ENCODE measurements at regions not wholly inside any gene's neighbourhood (a gene's known extent, or its start where the extent isn't known, plus 50 kb on each side); places are given as distances from the start of the nearest gene placed in this dataset.
"Not testable (repeated sequence)": the region's sequence is repeated elsewhere in the genome, so short reads cannot be mapped to it uniquely, and the experiment has no call there.

GRCh38 chr10:131810805-131811629, 89.8 kb upstream of the PPP2R2D start:
- DNase-seq (ENCODE audit: low read depth in 3 of 3, low spot score in 1 of 3): no peak

DNA sequence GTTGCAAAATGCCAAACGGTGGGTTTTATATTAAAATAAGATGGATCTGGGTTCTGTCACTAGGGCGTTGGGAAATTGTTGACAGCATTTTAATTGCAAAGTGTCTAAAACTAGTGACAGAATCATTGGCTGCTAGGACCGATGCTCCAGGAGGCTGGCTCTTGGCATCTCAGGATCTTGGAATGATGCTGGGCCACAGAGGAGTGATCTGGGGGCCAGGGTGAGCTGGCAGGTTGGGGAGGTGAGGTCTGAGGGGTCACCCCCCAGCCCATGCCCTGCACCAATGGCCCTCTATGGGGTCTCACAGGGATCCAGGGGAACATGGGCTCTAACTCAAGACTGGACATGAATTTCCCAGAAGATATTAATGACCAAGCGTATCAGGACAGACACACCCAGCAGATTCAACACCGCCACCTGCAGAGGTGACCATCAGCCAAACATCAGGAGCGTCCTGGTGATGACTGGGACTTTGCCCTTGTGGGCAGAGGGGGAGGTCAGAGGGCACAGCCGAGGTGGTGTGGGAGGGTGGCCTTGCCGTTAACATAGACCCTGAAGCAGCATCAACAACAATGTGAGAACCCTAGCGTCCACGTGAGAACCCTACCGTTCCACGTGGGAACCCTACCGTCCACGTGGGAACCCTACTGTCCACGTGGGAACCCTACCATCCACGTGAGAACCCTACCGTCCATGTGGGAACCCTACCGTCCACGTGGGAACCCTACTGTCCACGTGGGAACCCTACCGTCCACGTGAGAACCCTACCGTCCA, 89.0 kb upstream of the PPP2R2D start:
- no peak for DNase-seq (ENCODE audit: low read depth in 3 of 3, low spot score in 1 of 3)

GRCh38 chr10:131812736-131813604, 87.8 kb upstream of the PPP2R2D start:
- no peak for DNase-seq (ENCODE audit: low read depth in 3 of 3, low spot score in 1 of 3)

DNA sequence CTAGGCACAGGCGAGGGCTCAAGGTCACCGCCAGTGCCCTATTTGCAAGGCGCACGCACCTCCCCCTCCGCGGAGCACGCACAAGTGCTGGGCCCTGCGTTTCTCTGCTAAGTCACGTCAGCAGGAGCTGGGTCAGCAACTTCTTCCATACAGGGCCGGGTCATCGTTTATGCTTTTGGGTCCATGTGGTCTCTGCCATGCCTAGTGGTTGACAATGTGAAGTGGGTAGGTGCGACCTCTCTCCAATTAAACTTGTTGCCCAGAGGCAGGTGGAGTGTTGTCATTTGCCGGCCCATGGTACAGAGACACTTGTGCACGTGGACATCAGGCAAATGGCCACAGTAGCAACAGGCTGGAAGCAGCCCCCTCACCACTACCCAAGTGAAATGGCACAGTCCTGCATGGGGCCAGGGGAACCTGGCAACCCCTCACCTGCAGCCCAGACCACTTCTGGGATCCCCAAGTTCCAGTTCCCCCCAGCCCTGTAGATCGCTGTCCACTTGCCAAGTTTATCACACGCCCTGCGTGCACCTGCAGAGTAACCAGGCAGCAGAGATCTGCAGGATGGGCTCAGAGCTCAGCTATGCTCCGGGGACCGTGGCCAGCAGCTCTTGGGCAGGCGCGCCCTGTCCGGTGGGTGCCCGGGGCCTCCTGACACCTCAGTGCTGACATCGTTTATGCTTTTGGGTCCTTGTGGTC, 86.1 kb upstream of the PPP2R2D start:
- DNase-seq (ENCODE audit: low read depth in 3 of 3, low spot score in 1 of 3): no peak

DNA sequence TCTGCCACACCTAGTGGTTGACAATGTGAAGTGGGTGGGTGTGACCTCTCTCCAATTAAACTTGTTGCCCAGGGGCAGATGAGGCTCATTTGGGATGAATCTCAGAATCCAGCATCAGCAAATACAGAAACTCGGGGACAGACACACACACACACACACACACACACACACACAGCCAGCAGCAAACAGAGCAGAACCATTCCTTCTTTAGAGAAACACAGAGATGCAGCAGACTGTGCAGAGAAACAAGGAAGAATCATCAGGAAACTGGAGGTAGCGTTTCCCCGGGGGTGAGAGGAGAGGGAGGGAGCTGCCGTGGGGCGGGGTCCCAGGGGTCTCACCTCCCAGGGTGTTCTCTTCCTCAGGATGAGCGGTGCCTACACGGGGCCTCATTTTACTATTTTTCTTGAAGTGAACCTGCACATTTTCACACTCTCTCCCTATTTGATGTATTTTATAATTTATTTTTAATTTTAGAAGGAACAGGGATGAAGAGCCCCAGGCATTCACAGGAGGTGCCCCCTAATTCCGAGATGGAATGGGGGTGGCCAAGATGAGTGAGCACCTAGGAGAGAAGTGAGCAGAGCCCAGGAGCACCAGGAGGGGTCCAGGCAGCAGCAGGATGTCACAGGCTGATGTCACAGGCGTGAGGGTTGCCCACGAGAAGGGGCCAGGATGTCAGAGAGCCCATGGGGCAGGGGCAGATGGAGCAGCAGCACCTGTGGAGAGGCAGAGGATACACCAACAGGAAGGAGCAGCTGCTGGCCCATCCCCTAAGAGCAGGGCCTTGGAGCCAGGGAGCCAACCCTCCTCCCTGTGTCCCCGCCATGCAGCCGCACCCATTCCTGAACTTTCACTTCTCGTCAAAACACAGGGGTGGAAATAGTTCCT, 85.3 kb upstream of the PPP2R2D start:
- DNase-seq (ENCODE audit: low read depth in 3 of 3, low spot score in 1 of 3): no peak

DNA sequence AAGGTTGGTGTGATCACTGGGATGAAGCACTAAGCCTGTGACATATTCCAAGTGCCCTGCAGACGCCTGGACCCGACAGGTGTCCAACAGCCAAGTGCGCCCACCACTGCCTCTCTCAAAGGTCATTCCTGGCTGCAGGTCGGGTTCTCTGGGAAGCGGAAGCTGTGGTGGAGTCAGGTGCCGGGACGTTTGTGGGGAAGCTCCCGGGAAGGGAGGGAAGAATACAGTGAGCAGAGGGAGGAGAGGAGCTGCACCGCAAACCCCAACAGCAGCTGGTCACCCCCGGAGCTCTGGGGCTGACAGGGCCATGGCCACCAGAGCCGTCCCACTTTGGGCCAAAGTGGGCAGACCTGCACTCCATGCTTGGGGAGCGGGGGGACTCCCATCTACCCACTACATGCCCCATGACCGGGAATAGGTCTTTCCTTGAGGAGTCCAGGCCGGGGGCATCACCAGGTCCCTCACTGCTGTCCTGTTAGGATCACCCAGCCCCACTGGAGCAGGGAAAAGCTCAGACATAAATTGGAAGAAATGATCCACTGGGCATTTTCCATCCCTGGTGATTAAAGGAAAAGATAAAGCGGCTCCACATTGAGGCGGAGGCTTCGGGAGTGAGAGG, 84.5 kb upstream of the PPP2R2D start:
- no peak for DNase-seq (ENCODE audit: low read depth in 3 of 3, low spot score in 1 of 3)

GRCh38 chr10:131816941-131817700, 83.7 kb upstream of the PPP2R2D start:
- no peak for DNase-seq (ENCODE audit: low read depth in 3 of 3, low spot score in 1 of 3)

GRCh38 chr10:131817866-131818509, 82.8 kb upstream of the PPP2R2D start:
- DNase-seq (ENCODE audit: low read depth in 3 of 3, low spot score in 1 of 3): no peak

GRCh38 chr10:131818510-131819234, 82.1 kb upstream of the PPP2R2D start:
- no peak for DNase-seq (ENCODE audit: low read depth in 3 of 3, low spot score in 1 of 3)

DNA sequence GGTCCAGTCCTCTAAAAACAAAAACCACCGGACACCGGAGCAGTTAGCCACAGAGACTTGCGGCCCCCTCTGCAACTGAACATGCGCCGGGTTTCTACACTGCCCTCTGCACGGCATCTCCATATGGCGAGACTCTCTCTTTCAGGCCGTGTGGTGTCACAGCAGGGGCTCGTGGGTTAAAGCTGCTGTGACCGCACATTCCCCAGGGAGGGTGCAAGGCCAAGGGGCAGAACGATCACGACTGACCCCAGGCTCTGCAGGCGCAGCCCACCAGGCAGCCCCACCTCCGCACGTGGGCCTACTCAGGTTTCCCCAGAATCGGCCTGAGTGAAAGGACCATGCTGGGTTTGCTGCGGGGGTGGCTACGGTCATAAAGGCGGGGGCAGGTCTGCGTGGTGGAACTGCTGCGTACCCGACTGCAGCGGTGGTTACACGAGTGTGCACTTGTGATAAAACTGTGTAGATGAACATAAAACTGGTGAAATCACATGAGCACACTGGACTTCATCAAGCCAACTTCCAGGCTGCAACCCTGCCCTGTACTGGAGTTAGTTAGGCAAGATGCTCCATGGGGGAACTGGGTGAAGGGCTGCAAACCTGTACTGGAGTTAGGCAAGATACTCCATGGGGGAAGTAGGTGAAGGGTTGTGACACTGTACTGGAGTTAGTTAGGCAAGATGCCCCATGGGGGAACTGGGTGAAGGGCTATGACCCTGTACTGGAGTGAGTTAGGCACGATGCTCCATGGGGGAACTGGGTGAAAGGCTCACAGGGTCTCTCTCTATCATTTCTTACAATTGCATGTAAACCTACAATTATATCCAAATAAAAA, 81.4 kb upstream of the PPP2R2D start:
- DNase-seq (ENCODE audit: low read depth in 3 of 3, low spot score in 1 of 3): no peak

DNA sequence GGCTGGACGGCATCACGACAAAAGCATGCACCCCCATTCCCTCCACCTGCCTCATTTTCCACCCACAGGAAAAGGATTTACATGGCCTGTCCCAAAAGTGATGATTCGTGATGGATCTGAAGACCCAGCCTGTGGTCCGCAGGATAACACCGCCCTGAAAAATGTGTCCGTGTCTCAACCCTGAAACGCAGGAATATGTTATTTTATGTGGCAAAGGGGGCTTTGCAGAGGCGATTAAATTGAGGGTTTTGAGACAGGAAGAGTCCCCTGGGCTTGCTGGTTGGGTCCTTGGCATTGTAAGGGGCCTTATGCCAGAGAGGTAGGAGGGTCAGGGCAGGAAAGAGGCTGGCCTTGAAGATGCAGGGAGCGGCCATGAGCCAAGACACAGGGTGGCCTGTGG, 80.2 kb upstream of the PPP2R2D start:
- DNase-seq (ENCODE audit: low read depth in 3 of 3, low spot score in 1 of 3): no peak

DNA sequence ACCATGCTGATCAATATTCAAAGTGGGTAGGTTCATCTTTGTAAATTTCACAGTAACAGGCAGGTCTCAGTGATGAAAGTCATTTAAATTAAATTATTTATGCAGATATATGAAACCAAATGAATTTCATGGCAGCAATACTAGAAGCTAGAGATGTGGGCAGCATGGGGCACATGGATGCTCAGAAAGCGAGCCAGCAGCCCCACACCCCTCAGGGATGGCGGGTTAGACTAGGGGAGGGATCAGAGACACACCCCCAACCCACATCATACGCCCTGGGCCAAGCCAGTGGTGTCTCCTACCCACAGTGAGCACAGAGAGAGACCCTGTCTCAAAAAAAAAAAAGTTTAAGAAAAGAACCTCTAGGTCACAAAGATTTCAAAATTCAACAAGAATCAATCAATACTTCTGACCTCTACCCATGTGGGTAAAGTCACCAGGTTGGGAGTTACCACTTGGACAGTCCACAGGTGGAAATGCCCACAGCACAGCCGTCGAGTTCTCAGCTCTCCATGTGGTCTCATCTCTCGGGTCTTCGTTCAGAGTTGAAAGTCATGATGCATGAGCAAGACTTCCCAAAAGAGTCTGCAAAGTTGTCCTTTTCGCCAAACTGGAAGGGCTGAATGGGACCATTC, 79.3 kb upstream of the PPP2R2D start:
- DNase-seq (ENCODE audit: low read depth in 3 of 3, low spot score in 1 of 3): no peak

- DNase-seq (ENCODE audit: low read depth in 3 of 3, low spot score in 1 of 3): no peak
Observed at GRCh38 chr10:131822013-131822691, 78.7 kb upstream of the PPP2R2D start.

GRCh38 chr10:131822692-131823245, 78.0 kb upstream of the PPP2R2D start:
- no peak for DNase-seq (ENCODE audit: low read depth in 3 of 3, low spot score in 1 of 3)

DNA sequence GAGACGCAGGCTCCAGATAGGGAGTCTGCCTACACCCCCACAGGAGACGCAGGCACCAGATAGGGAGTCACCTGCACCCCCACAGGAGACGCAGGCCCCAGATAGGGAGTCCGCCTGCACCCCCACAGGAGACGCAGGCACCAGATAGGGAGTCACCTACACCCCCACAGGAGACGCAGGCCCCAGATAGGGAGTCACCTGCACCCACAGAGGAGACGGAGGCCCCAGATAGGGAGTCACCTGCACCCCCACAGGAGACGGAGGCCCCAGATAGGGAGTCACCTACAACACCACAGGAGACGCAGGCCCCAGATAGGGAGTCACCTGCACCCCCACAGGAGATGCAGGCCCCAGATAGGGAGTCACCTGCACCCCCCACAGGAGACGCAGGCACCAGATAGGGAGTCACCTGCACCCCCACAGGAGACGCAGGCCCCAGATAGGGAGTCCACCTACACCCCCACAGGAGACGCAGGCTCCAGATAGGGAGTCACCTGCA, 77.2 kb upstream of the PPP2R2D start:
- DNase-seq (ENCODE audit: low read depth in 3 of 3, low spot score in 1 of 3): not testable (repeated sequence)

Measured in stimulated activated CD4-positive, alpha-beta T cell treated with anti-CD3 and anti-CD28 coated beads, TNF-alpha, amount 100 ng/mL, for 1 hour (primary cell).